ENCODE measurements at regions not wholly inside any gene's neighbourhood (a gene's known extent, or its start where the extent isn't known, plus 50 kb on each side); places are given as distances from the start of the nearest gene placed in this dataset.

DNA sequence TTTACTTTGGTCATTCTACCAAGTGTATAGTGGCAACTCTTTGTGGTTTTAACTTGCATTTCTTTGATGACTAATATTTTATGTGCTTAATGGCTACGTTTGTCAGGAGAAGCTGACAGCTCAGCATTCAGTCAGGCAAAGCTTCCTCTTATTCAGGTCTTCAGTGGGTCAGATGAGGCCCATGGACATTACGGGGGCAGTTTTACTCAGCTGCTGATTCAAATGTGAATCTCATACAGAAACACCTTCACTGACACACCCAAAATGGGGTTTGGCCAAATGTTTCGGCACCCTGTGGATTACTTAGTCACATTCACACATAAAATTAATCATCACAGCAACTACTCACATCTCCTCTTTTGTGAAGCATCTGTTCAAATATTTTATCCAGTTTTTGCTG is 104.9 kb upstream of the PLD5 start:
- H3K36me3 ChIP-seq (ENCODE audit: control insufficient read depth in 2 of 2, insufficient read depth in 2 of 2, low read length in 1 of 2): no peaks in the 10 kb centered on the region
- SMC1A ChIA-PET (ENCODE audit: uncharacterized antibody, unreplicated experiment): no interaction called here
- no peak for FAIRE-seq
- RAD21 ChIA-PET (ENCODE audit: unreplicated experiment): no interaction called here
- no peaks in the 10 kb centered on the region for H3K9me3 ChIP-seq (replicated peaks; ENCODE audit: control insufficient read depth, insufficient read depth, low read length)
- no peak overlapping the region for H3K9ac ChIP-seq (ENCODE audit: control insufficient read depth, insufficient read depth, low read length)
- no peak for ATAC-seq
- CTCF ChIA-PET: no interaction called here
- no peak overlapping the region for H3K4me2 ChIP-seq (ENCODE audit: control insufficient read depth, insufficient read depth)
- no TSS peak for BruUV-seq (replicated peaks)
- no peak overlapping the region for H2AFZ ChIP-seq (ENCODE audit: control insufficient read depth, low read depth, low read length)
- POLR2A ChIA-PET: no interaction called here
- no peaks in the 10 kb centered on the region for H3K4me1 ChIP-seq (ENCODE audit: control insufficient read depth, insufficient read depth, low read length)
- H3K27me3 ChIP-seq (replicated peaks in 1 of 2; ENCODE audit: control insufficient read depth in 2 of 2, insufficient read depth in 2 of 2, low read length in 1 of 2): no peaks in the 10 kb centered on the region
- 17% methylated on average over 3 of the region's 3 CpGs for WGBS (ENCODE audit: insufficient coverage, insufficient replicate concordance, low lambda C conversion rate, missing lambda C conversion rate)
- H3K79me2 ChIP-seq (ENCODE audit: control insufficient read depth, insufficient read depth, low read length): no peaks in the 10 kb centered on the region
- no peak for DNase-seq (ENCODE audit: low read depth, low spot score)
- no peak overlapping the region for H3K4me3 ChIP-seq
- intact Hi-C loops (cut with micrococcal nuclease; ENCODE audit: unreplicated experiment) (no loop called here), in situ Hi-C loops (cut with MboI) (no loop called here)
- H4K20me1 ChIP-seq (ENCODE audit: control insufficient read depth, insufficient read depth): no peaks in the 10 kb centered on the region
- H3K27ac ChIP-seq (ENCODE audit: control insufficient read depth, insufficient read depth): no peak overlapping the region
- no peak for TF ChIP-seq SPI1 (IDR thresholded peaks at IDR 0.05; ENCODE audit: borderline replicate concordance, insufficient read depth, low read depth, low read length)
- no peak for TF ChIP-seq KLF5 (IDR thresholded peaks at IDR 0.05; ENCODE audit: partially characterized antibody)
- TF ChIP-seq, protein P1, sequence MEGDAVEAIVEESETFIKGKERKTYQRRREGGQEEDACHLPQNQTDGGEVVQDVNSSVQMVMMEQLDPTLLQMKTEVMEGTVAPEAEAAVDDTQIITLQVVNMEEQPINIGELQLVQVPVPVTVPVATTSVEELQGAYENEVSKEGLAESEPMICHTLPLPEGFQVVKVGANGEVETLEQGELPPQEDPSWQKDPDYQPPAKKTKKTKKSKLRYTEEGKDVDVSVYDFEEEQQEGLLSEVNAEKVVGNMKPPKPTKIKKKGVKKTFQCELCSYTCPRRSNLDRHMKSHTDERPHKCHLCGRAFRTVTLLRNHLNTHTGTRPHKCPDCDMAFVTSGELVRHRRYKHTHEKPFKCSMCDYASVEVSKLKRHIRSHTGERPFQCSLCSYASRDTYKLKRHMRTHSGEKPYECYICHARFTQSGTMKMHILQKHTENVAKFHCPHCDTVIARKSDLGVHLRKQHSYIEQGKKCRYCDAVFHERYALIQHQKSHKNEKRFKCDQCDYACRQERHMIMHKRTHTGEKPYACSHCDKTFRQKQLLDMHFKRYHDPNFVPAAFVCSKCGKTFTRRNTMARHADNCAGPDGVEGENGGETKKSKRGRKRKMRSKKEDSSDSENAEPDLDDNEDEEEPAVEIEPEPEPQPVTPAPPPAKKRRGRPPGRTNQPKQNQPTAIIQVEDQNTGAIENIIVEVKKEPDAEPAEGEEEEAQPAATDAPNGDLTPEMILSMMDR (IDR thresholded peaks at IDR 0.05 in 2 of 3, conservative IDR thresholded peaks at IDR 0.05 in 1 of 3; ENCODE audit: control insufficient read depth in 2 of 3, extremely low read depth in 1 of 3, insufficient read depth in 1 of 3, low read depth in 3 of 3, low read length in 3 of 3): no peak
- TF ChIP-seq, protein P2, sequence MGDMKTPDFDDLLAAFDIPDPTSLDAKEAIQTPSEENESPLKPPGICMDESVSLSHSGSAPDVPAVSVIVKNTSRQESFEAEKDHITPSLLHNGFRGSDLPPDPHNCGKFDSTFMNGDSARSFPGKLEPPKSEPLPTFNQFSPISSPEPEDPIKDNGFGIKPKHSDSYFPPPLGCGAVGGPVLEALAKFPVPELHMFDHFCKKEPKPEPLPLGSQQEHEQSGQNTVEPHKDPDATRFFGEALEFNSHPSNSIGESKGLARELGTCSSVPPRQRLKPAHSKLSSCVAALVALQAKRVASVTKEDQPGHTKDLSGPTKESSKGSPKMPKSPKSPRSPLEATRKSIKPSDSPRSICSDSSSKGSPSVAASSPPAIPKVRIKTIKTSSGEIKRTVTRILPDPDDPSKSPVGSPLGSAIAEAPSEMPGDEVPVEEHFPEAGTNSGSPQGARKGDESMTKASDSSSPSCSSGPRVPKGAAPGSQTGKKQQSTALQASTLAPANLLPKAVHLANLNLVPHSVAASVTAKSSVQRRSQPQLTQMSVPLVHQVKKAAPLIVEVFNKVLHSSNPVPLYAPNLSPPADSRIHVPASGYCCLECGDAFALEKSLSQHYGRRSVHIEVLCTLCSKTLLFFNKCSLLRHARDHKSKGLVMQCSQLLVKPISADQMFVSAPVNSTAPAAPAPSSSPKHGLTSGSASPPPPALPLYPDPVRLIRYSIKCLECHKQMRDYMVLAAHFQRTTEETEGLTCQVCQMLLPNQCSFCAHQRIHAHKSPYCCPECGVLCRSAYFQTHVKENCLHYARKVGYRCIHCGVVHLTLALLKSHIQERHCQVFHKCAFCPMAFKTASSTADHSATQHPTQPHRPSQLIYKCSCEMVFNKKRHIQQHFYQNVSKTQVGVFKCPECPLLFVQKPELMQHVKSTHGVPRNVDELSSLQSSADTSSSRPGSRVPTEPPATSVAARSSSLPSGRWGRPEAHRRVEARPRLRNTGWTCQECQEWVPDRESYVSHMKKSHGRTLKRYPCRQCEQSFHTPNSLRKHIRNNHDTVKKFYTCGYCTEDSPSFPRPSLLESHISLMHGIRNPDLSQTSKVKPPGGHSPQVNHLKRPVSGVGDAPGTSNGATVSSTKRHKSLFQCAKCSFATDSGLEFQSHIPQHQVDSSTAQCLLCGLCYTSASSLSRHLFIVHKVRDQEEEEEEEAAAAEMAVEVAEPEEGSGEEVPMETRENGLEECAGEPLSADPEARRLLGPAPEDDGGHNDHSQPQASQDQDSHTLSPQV (IDR thresholded peaks at IDR 0.05): no peak
- TF ChIP-seq SMAD5 (IDR thresholded peaks at IDR 0.05; ENCODE audit: low read depth): no peak
- TF ChIP-seq BRCA1 (IDR thresholded peaks at IDR 0.05; ENCODE audit: low read depth, low read length): no peak
- TF ChIP-seq, protein P3, sequence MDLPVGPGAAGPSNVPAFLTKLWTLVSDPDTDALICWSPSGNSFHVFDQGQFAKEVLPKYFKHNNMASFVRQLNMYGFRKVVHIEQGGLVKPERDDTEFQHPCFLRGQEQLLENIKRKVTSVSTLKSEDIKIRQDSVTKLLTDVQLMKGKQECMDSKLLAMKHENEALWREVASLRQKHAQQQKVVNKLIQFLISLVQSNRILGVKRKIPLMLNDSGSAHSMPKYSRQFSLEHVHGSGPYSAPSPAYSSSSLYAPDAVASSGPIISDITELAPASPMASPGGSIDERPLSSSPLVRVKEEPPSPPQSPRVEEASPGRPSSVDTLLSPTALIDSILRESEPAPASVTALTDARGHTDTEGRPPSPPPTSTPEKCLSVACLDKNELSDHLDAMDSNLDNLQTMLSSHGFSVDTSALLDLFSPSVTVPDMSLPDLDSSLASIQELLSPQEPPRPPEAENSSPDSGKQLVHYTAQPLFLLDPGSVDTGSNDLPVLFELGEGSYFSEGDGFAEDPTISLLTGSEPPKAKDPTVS (IDR thresholded peaks at IDR 0.05; ENCODE audit: low read depth, low read length): no peak
- TF ChIP-seq HDGF (IDR thresholded peaks at IDR 0.05): no peak
- TF ChIP-seq, protein P4, sequence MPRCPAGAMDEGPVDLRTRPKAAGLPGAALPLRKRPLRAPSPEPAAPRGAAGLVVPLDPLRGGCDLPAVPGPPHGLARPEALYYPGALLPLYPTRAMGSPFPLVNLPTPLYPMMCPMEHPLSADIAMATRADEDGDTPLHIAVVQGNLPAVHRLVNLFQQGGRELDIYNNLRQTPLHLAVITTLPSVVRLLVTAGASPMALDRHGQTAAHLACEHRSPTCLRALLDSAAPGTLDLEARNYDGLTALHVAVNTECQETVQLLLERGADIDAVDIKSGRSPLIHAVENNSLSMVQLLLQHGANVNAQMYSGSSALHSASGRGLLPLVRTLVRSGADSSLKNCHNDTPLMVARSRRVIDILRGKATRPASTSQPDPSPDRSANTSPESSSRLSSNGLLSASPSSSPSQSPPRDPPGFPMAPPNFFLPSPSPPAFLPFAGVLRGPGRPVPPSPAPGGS (IDR thresholded peaks at IDR 0.05; ENCODE audit: borderline replicate concordance, insufficient read depth, low read depth, low read length, poor library complexity, severe bottlenecking): no peak
- TF ChIP-seq, protein P5, sequence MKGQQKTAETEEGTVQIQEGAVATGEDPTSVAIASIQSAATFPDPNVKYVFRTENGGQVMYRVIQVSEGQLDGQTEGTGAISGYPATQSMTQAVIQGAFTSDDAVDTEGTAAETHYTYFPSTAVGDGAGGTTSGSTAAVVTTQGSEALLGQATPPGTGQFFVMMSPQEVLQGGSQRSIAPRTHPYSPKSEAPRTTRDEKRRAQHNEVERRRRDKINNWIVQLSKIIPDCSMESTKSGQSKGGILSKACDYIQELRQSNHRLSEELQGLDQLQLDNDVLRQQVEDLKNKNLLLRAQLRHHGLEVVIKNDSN (IDR thresholded peaks at IDR 0.05; ENCODE audit: borderline replicate concordance, extremely low read length, insufficient read depth, low read depth, low read length): no peak
- TF ChIP-seq ESRRA (IDR thresholded peaks at IDR 0.05; ENCODE audit: low read length): no peak
- TF ChIP-seq POLR2AphosphoS5 (IDR thresholded peaks at IDR 0.05; ENCODE audit: low read length): no peak
- no peak for TF ChIP-seq CHD4 (IDR thresholded peaks at IDR 0.05)
- no peak for TF ChIP-seq SREBF1 (IDR thresholded peaks at IDR 0.05; ENCODE audit: low read length)
- no peak for TF ChIP-seq NR2F1 (conservative IDR thresholded peaks at IDR 0.05)
- no peak for TF ChIP-seq DPF2 (IDR thresholded peaks at IDR 0.05)

Measured in GM12878 (cell line).